Neural progenitor cell (in vitro differentiated cells): ENCODE measurements at regions not wholly inside any gene's neighbourhood (a gene's known extent, or its start where the extent isn't known, plus 50 kb on each side); places are given as distances from the start of the nearest gene placed in this dataset.

Source experiments
- DNase-seq: peaks from one replicate; pipeline ENCODE4 v3.0.0-alpha.2; 2016; ENCODE audit warnings: low spot score
- H2AFZ ChIP-seq: fragments of 200-600 bp; sonication (generic); replicated peaks from 2 replicates; pipeline ENCODE4 v1.6.1; 2016; ENCODE audit warnings: antibody characterized with exemption
- H3F3A ChIP-seq: fragments of 200-600 bp; sonication (generic); 2 replicates; pipeline ENCODE4 v1.6.1; 2016; ENCODE audit warnings: antibody characterized with exemption, low read depth
- H3K27ac ChIP-seq: fragments of 200-600 bp; sonication (generic); 2 replicates; pipeline ENCODE4 v1.5.1; 2016; ENCODE audit warnings: mild to moderate bottlenecking
- H3K27me3 ChIP-seq: fragments of 200-600 bp; sonication (generic); 2 replicates; pipeline ENCODE4 v1.6.1; 2016; ENCODE audit warnings: mild to moderate bottlenecking, moderate library complexity
- H3K36me3 ChIP-seq: fragments of 200-600 bp; sonication (generic); 2 replicates; pipeline ENCODE4 v1.5.1; 2016
- H3K4me1 ChIP-seq: fragments of 200-600 bp; sonication (generic); 2 replicates; pipeline ENCODE4 v1.6.1; 2016; ENCODE audit warnings: mixed run types
- H3K4me2 ChIP-seq: fragments of 200-600 bp; sonication (generic); 2 replicates; pipeline ENCODE4 v1.6.1; 2016
- H3K4me3 ChIP-seq: fragments of 200-600 bp; sonication (generic); 2 replicates; pipeline ENCODE4 v1.5.1; 2016
- H3K79me2 ChIP-seq: fragments of 200-600 bp; sonication (generic); 2 replicates; pipeline ENCODE4 v1.6.1; 2016; ENCODE audit warnings: low read depth
- H3K9ac ChIP-seq: fragments of 200-600 bp; sonication (generic); 2 replicates; pipeline ENCODE4 v1.6.1; 2016
- H3K9me3 ChIP-seq: fragments of 200-600 bp; sonication (generic); 2 replicates; pipeline ENCODE4 v1.5.1; 2016; ENCODE audit warnings: low read depth
- H4K20me1 ChIP-seq: fragments of 200-600 bp; sonication (generic); 2 replicates; pipeline ENCODE4 v1.6.1; 2016; ENCODE audit warnings: low read depth
- H3K27ac Mint-ChIP-seq: 3 replicates; pipeline ENCODE4 v1.8.0; 2021; ENCODE audit warnings: mixed read lengths
- H3K27me3 Mint-ChIP-seq: 2 replicates; pipeline ENCODE4 v1.8.0; 2022; ENCODE audit warnings: low read depth, mild to moderate bottlenecking, inconsistent platforms, moderate library complexity, mixed read lengths; ENCODE audit not compliant: insufficient read depth
- H3K36me3 Mint-ChIP-seq: 3 replicates; pipeline ENCODE4 v1.8.0; 2021; ENCODE audit warnings: mixed read lengths
- H3K4me1 Mint-ChIP-seq: 3 replicates; pipeline ENCODE4 v1.8.0; 2021; ENCODE audit warnings: mixed read lengths
- H3K4me3 Mint-ChIP-seq: 3 replicates; pipeline ENCODE4 v1.8.0; 2021; ENCODE audit warnings: mild to moderate bottlenecking, moderate library complexity, mixed read lengths
- H3K9me3 Mint-ChIP-seq: 3 replicates; pipeline ENCODE4 v1.8.0; 2020; ENCODE audit warnings: mixed read lengths
- CTCF ChIP-seq: fragments of 200-600 bp; sonication (generic); IDR thresholded peaks from 2 replicates; pipeline ENCODE4 v1.5.1; 2017; ENCODE audit warnings: antibody characterized with exemption, mild to moderate bottlenecking
- EZH2 ChIP-seq: fragments of 200-600 bp; sonication (generic); IDR thresholded peaks from 2 replicates; pipeline ENCODE4 v1.6.1; 2017; ENCODE audit warnings: antibody characterized with exemption, mild to moderate bottlenecking, moderate library complexity
- EZH2phosphoT487 ChIP-seq: fragments of 200-600 bp; sonication (generic); IDR thresholded peaks from 2 replicates; pipeline ENCODE4 v1.6.1; 2017; ENCODE audit warnings: antibody characterized with exemption

- Mint-ChIP-seq H3K9me3 (peaks cover 15% of the 10 kb centered on the region), H3K27ac (no peak overlapping the region), H3K27me3 (peaks cover 7% of the 10 kb centered on the region), H3K36me3 (no peaks in the 10 kb centered on the region), H3K4me3 (no peak overlapping the region), H3K4me1 (no peaks in the 10 kb centered on the region)
- H3K4me3 ChIP-seq: no peak overlapping the region
- peaks cover 5% of the 10 kb centered on the region for H3K9me3 ChIP-seq
- no peak overlapping the region for H3K9ac ChIP-seq
- DNase-seq: no peak
- no peaks in the 10 kb centered on the region for H4K20me1 ChIP-seq
- H2AFZ ChIP-seq: no peak overlapping the region
- no peak overlapping the region for H3K4me2 ChIP-seq
- H3K36me3 ChIP-seq: no peaks in the 10 kb centered on the region
- H3F3A ChIP-seq: peaks cover 14% of the 10 kb centered on the region
- H3K4me1 ChIP-seq: peaks cover 11% of the 10 kb centered on the region
- no peaks in the 10 kb centered on the region for H3K79me2 ChIP-seq
- H3K27me3 ChIP-seq: no peaks in the 10 kb centered on the region
- no peak for TF ChIP-seq EZH2phosphoT487
- no peak for TF ChIP-seq EZH2
- no peak for TF ChIP-seq CTCF
- no peak overlapping the region for H3K27ac ChIP-seq
These were observed 248.4 kb upstream of the ZNF507 start for GRCh38 chr19:32097011-32097410.

- Histone ChIP-seq H3F3A (peaks cover 14% of the 10 kb centered on the region), H4K20me1 (no peaks in the 10 kb centered on the region), H3K79me2 (no peaks in the 10 kb centered on the region), H2AFZ (no peak overlapping the region), H3K9ac (no peak overlapping the region), H3K4me3 (no peak overlapping the region), H3K4me1 (peaks cover 11% of the 10 kb centered on the region), H3K36me3 (no peaks in the 10 kb centered on the region), H3K27me3 (no peaks in the 10 kb centered on the region), H3K9me3 (peaks cover 5% of the 10 kb centered on the region), H3K27ac (no peak overlapping the region), H3K4me2 (no peak overlapping the region)
- H3K4me3 Mint-ChIP-seq: no peak overlapping the region
- H3K36me3 Mint-ChIP-seq: no peaks in the 10 kb centered on the region
- DNase-seq: no peak
- peaks cover 9% of the 10 kb centered on the region for H3K27me3 Mint-ChIP-seq
- no peaks in the 10 kb centered on the region for H3K4me1 Mint-ChIP-seq
- no peak overlapping the region for H3K27ac Mint-ChIP-seq
- peaks cover 15% of the 10 kb centered on the region for H3K9me3 Mint-ChIP-seq
- TF ChIP-seq CTCF: no peak
- no peak for TF ChIP-seq EZH2
- no peak for TF ChIP-seq EZH2phosphoT487
These were observed 247.8 kb upstream of the ZNF507 start for GRCh38 chr19:32097620-32098019.

- no peak overlapping the region for H3K27ac Mint-ChIP-seq
- no peaks in the 10 kb centered on the region for H4K20me1 ChIP-seq
- H2AFZ ChIP-seq: no peak overlapping the region
- peaks cover 5% of the 10 kb centered on the region for H3K9me3 ChIP-seq
- H3K27me3 ChIP-seq: no peaks in the 10 kb centered on the region
- H3K9ac ChIP-seq: no peak overlapping the region
- H3K36me3 ChIP-seq: no peaks in the 10 kb centered on the region
- peak; percentile 33 for DNase-seq
- H3K4me1 Mint-ChIP-seq: no peaks in the 10 kb centered on the region
- H3K4me3 Mint-ChIP-seq: no peak overlapping the region
- peaks cover 9% of the 10 kb centered on the region for H3K27me3 Mint-ChIP-seq
- peaks cover 11% of the 10 kb centered on the region for H3K4me1 ChIP-seq
- peaks cover 14% of the 10 kb centered on the region for H3F3A ChIP-seq
- no peaks in the 10 kb centered on the region for H3K36me3 Mint-ChIP-seq
- no peak overlapping the region for H3K27ac ChIP-seq
- no peak overlapping the region for H3K4me3 ChIP-seq
- H3K4me2 ChIP-seq: peak overlapping the region; percentile 19
- H3K9me3 Mint-ChIP-seq: peaks cover 15% of the 10 kb centered on the region
- H3K79me2 ChIP-seq: no peaks in the 10 kb centered on the region
- TF ChIP-seq CTCF (no peak), EZH2 (no peak), EZH2phosphoT487 (no peak)
These were observed 246.4 kb upstream of the ZNF507 start for GRCh38 chr19:32098968-32099367.
